Mesendoderm (in vitro differentiated cells): ENCODE measurements at regions not wholly inside any gene's neighbourhood (a gene's known extent, or its start where the extent isn't known, plus 50 kb on each side); places are given as distances from the start of the nearest gene placed in this dataset.
A peak's percentile ranks its signal among the peaks of the same experiment; 100 is the strongest.

ENCODE experiments used
- DNase-seq: peaks from one replicate; pipeline ENCODE4 v3.0.0; 2013
- H2AK5ac ChIP-seq: 2 replicates; pipeline ENCODE4 v1.6.1; 2013; ENCODE audit warnings: low read length, inconsistent platforms
- H2BK120ac ChIP-seq: 2 replicates; pipeline ENCODE4 v1.6.1; 2013; ENCODE audit warnings: low read depth, mild to moderate bottlenecking, low read length, moderate library complexity, mixed read lengths
- H2BK15ac ChIP-seq: replicated peaks from 2 replicates; pipeline ENCODE4 v1.6.1; 2013; ENCODE audit warnings: low read depth, mild to moderate bottlenecking, moderate library complexity
- H2BK5ac ChIP-seq: 2 replicates; pipeline ENCODE4 v1.6.1; 2013; ENCODE audit warnings: low read length, inconsistent platforms
- H3K18ac ChIP-seq: 2 replicates; pipeline ENCODE4 v1.6.1; 2013; ENCODE audit warnings: mild to moderate bottlenecking, low read length, mixed read lengths
- H3K23ac ChIP-seq: one replicate; pipeline ENCODE4 v1.6.1; 2013; ENCODE audit warnings: low read length
- H3K27ac ChIP-seq: 2 replicates; pipeline ENCODE4 v1.5.1; 2013; ENCODE audit warnings: low read depth, mild to moderate bottlenecking, inconsistent platforms, low read length, moderate library complexity
- H3K27me3 ChIP-seq: 2 replicates; pipeline ENCODE4 v1.6.1; 2013; ENCODE audit warnings: low read length, control low read depth, mild to moderate bottlenecking, inconsistent platforms; ENCODE audit not compliant: insufficient read depth, poor library complexity
- H3K36me3 ChIP-seq: 2 replicates; pipeline ENCODE4 v1.6.1; 2013; ENCODE audit warnings: low read length, inconsistent platforms; ENCODE audit not compliant: control insufficient read depth, insufficient read depth
- H3K4ac ChIP-seq: one replicate; pipeline ENCODE4 v1.6.1; 2013; ENCODE audit warnings: low read depth, mild to moderate bottlenecking, low read length, moderate library complexity
- H3K4me1 ChIP-seq: 2 replicates; pipeline ENCODE4 v1.6.1; 2013; ENCODE audit warnings: low read depth, low read length, inconsistent platforms; ENCODE audit not compliant: control insufficient read depth
- H3K4me2 ChIP-seq: 2 replicates; pipeline ENCODE4 v1.6.1; 2013; ENCODE audit warnings: low read length
- H3K4me3 ChIP-seq: 2 replicates; pipeline ENCODE4 v1.5.1; 2013; ENCODE audit warnings: mild to moderate bottlenecking, low read length
- H3K56ac ChIP-seq: one replicate; pipeline ENCODE4 v1.6.1; 2013; ENCODE audit warnings: low read length
- H3K79me1 ChIP-seq: 2 replicates; pipeline ENCODE4 v1.6.1; 2013; ENCODE audit warnings: low read length, inconsistent platforms
- H3K79me2 ChIP-seq: 2 replicates; pipeline ENCODE4 v1.6.1; 2013; ENCODE audit warnings: mild to moderate bottlenecking, low read length; ENCODE audit not compliant: control insufficient read depth, insufficient read depth
- H3K9ac ChIP-seq: 2 replicates; pipeline ENCODE4 v1.6.1; 2013; ENCODE audit warnings: low read length, inconsistent platforms
- H4K5ac ChIP-seq: one replicate; pipeline ENCODE4 v1.6.1; 2013; ENCODE audit warnings: low read length
- H4K8ac ChIP-seq: one replicate; pipeline ENCODE4 v1.6.1; 2013; ENCODE audit warnings: low read depth, mild to moderate bottlenecking, control low read depth, low read length, moderate library complexity
- WGBS: extraction: QIAGEN DNeasy Blood & Tissue Kit; methylation state at CpG from one replicate; pipeline ENCODE4 v1.1.7; 2013; ENCODE audit warnings: low lambda C conversion rate, missing lambda C conversion rate; ENCODE audit not compliant: insufficient coverage; ENCODE audit errors: extremely low coverage; 5-methylcytosine and 5-hydroxymethylcytosine counted together

DNA sequence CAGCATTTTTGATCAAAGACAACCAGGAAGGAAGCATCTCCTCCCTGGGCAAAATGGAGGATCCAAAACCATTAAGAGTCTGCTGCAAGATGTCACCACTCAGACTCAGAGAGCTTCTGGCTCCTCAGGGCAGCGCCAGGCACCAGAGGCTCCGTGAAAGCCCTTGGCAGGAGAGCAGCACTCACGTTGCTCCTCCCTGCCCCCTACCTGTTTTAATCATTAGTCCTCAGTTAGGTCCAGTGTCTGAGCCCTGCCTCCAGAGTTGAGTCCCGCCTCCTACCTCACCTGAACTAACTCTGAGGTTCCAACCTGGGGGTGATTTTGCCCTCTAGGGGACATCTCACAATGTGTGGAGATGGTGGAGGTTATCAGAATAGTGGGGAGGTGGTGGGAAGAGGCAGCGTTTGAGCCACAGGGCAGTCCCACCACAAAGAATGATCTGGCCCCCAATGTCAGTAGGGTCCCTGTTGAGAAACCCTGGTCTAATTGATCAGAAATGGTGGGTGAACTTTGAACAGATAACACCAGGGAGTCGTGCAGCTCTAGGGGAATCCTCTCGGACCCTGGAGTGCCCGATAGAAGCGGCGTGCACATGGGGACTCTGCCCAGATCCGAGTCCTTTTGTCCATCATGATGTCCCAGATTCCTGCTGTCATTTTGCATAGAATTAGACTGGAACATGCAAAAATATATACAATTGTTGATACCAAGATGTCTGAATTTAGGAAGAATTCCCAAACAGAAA, 156.7 kb upstream of the DIO3 start:
- Histone ChIP-seq H3K56ac (no peak overlapping the region), H4K5ac (no peak overlapping the region), H3K9ac (no peak overlapping the region), H2BK15ac (no peak overlapping the region), H3K18ac (no peak overlapping the region), H3K4me1 (peaks cover 6% of the 10 kb centered on the region), H3K79me2 (no peaks in the 10 kb centered on the region), H3K36me3 (no peaks in the 10 kb centered on the region), H3K4me3 (no peak overlapping the region), H3K4me2 (no peak overlapping the region), H3K79me1 (no peaks in the 10 kb centered on the region), H4K8ac (no peak overlapping the region), H2BK120ac (no peak overlapping the region), H3K4ac (no peak overlapping the region), H2BK5ac (no peak overlapping the region), H3K27me3 (no peaks in the 10 kb centered on the region), H3K27ac (no peak overlapping the region), H3K23ac (no peak overlapping the region), H2AK5ac (no peak overlapping the region)
- no CpG with 5 or more reads among the region's 11 CpGs for WGBS
- DNase-seq = peak; percentile 55

DNA sequence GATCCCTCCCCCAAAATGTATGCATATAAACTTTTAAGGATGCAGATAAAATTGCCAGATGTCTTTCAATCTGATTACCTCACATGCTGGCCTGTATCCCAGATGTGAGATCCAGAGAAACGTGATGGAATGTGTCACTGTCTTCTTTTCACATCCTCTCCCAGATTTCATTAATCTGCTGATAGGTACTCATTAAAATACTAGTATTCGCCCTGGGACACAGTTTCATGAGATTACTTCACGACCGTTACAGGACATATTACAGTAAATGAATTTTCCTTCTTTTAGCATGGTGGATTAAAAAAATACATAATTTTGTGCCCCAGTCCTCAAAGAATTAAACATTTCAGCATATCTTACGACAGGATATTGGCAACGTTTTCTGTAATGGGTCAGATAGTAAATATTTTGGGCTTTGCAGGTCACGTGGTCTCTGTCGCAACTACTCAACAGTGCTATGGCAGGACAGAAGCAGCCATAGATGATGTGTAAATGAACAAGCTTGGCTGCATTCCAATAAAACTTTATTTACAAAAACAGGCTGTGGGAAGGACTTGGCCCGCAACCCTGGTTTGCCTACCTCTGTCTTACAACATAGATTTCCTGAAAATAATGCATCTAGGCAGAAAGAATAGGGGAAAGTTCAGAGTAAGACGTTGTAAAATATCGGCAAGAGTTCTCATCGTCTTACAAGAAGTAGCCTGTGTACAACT, 156.0 kb upstream of the DIO3 start:
- DNase-seq = no peak
- Histone ChIP-seq H3K9ac (no peak overlapping the region), H3K27me3 (no peaks in the 10 kb centered on the region), H3K4me3 (no peak overlapping the region), H4K8ac (no peak overlapping the region), H3K79me1 (no peaks in the 10 kb centered on the region), H3K4me2 (no peak overlapping the region), H3K36me3 (no peaks in the 10 kb centered on the region), H3K18ac (no peak overlapping the region), H2BK5ac (no peak overlapping the region), H3K27ac (no peak overlapping the region), H2AK5ac (no peak overlapping the region), H3K79me2 (no peaks in the 10 kb centered on the region), H3K4me1 (peaks cover 5% of the 10 kb centered on the region), H2BK15ac (no peak overlapping the region), H3K56ac (no peak overlapping the region), H4K5ac (no peak overlapping the region), H3K23ac (no peak overlapping the region), H2BK120ac (no peak overlapping the region), H3K4ac (no peak overlapping the region)
- WGBS = no CpG with 5 or more reads among the region's 12 CpGs

DNA sequence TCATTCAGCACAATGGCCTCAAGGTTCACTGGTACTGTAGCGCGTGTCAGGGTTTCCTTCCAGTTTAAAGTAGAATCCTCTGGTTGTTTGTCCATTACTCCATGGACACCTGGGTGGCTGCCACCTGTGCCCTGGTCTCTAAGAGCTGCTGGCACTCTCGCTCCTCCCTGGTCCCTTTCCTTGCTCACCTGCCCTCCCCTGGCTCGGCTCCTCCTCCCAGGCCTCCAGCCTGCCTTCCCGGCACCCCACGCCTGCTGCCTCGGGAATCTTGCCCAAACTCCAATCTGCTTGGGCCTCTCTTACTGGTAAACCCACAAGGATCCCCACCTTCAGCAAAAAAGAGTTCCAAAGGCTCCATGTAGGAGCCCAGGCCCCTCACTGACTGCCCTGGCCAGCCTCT, 154.4 kb upstream of the DIO3 start:
- Histone ChIP-seq H3K4ac (no peak overlapping the region), H3K27ac (no peak overlapping the region), H3K23ac (no peak overlapping the region), H2BK5ac (no peak overlapping the region), H2BK120ac (no peak overlapping the region), H3K56ac (no peak overlapping the region), H3K79me2 (no peaks in the 10 kb centered on the region), H2BK15ac (no peak overlapping the region), H3K9ac (no peak overlapping the region), H2AK5ac (no peak overlapping the region), H3K4me3 (no peak overlapping the region), H3K4me2 (no peak overlapping the region), H3K36me3 (no peaks in the 10 kb centered on the region), H4K8ac (no peak overlapping the region), H3K18ac (no peak overlapping the region), H3K79me1 (no peaks in the 10 kb centered on the region), H4K5ac (no peak overlapping the region), H3K4me1 (no peaks in the 10 kb centered on the region), H3K27me3 (no peaks in the 10 kb centered on the region)
- DNase-seq = no peak
- no CpG with 5 or more reads among the region's 7 CpGs for WGBS

DNA sequence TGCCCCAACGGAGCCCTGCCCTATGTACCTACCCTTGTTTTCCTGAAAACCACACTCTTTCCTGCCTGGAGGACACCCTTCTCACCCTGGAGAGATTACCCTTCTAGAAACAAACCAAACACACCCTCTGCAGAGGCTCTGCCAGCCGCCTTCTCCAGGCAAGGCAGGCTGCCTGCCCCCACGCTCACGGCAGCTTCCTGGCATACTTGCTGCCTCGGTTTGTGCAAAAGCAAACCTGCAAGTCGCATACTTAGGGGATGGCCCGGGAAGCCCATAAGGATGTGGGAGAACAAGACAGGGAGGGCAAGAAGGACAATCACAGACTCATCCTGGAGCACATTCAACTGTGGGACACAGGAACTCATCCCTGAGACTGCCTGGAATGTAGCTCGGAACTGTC, 154.0 kb upstream of the DIO3 start:
- Histone ChIP-seq H3K18ac (no peak overlapping the region), H3K9ac (no peak overlapping the region), H3K4ac (no peak overlapping the region), H2AK5ac (no peak overlapping the region), H3K4me2 (no peak overlapping the region), H3K23ac (no peak overlapping the region), H3K56ac (no peak overlapping the region), H2BK120ac (no peak overlapping the region), H3K27me3 (no peaks in the 10 kb centered on the region), H3K36me3 (no peaks in the 10 kb centered on the region), H2BK15ac (no peak overlapping the region), H3K4me1 (no peaks in the 10 kb centered on the region), H3K79me1 (no peaks in the 10 kb centered on the region), H4K8ac (no peak overlapping the region), H2BK5ac (no peak overlapping the region), H3K79me2 (no peaks in the 10 kb centered on the region), H3K27ac (no peak overlapping the region), H4K5ac (no peak overlapping the region), H3K4me3 (no peak overlapping the region)
- no CpG with 5 or more reads among the region's 8 CpGs for WGBS
- no peak for DNase-seq

DNA sequence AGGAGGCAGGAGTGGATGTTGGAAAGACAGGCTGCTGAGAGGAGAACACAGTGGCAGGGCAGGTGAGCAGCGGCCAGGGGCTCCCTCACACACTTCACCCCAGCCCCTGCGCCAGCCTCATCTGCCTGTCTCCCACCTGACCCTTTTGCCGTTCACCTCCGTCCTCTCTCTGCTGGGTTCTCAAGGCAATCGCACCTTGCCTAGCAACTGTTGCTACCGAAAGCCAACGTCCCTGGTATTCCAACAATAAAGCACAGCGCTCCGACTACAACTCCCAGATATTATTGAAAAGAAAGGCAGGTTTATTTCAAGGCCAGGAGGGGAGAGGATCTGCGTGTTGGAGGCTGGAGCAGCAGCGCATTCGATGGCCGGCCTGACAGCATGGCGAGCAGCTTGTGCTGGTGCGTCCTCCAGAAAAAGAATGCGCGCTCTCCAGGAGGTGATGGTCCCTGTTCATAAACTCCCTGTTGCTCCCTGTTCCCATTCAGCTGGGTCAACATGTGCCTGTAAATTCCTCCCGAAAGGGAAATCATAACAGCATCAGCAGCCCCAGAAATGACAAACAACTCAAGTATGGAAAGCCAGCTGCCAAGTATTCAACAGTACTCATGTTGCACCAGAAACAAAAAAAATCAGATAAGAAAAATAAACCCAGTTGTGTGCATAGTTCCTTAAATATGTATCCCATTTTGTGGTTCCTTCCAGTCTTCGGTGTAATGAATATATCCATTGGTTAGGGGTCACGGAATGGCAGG, 153.0 kb upstream of the DIO3 start:
- H2BK120ac ChIP-seq = no peak overlapping the region
- no peak overlapping the region for H2AK5ac ChIP-seq
- no peak overlapping the region for H2BK15ac ChIP-seq
- H3K79me1 ChIP-seq = no peaks in the 10 kb centered on the region
- no peak overlapping the region for H3K27ac ChIP-seq
- DNase-seq = no peak
- H3K4me3 ChIP-seq = no peak overlapping the region
- no peaks in the 10 kb centered on the region for H3K4me1 ChIP-seq
- no peaks in the 10 kb centered on the region for H3K27me3 ChIP-seq
- H2BK5ac ChIP-seq = no peak overlapping the region
- no peak overlapping the region for H4K5ac ChIP-seq
- no peak overlapping the region for H4K8ac ChIP-seq
- WGBS = no CpG with 5 or more reads among the region's 20 CpGs
- H3K36me3 ChIP-seq = no peaks in the 10 kb centered on the region
- H3K56ac ChIP-seq = no peak overlapping the region
- H3K4ac ChIP-seq = no peak overlapping the region
- H3K4me2 ChIP-seq = no peak overlapping the region
- no peak overlapping the region for H3K23ac ChIP-seq
- no peak overlapping the region for H3K18ac ChIP-seq
- no peak overlapping the region for H3K9ac ChIP-seq
- no peaks in the 10 kb centered on the region for H3K79me2 ChIP-seq
